ENCODE measurements at regions not wholly inside any gene's neighbourhood (a gene's known extent, or its start where the extent isn't known, plus 50 kb on each side); places are given as distances from the start of the nearest gene placed in this dataset.

DNA sequence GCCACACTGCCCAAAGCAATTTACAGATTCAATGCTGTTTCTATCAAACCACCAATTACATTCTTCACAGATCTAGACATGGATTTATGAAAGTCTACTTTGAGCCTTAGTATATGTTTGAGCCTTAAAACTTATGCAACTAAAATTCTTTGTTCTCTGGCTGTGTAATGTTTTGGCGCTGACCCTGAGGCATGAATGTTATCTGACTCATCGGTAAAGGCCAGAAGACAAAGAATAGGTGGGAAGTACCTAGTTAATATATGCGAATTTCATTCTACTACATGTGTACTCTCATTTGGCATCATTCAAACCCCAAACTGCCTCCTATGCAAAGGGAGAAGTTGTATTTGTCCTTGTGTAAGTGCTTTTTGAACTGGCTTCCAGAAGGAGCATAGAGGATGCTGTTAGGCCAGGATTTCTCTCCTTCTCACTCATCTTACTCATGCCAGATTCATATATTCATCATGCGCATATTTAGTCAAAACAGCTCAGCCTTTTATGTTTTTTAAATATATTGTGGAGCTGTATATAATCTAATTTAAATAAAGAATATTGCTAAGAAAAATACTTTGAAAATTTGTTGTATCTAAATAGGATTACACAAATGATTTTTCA lies 204.2 kb downstream of the NFKBIZ start:
- Histone ChIP-seq H3K27ac (no peak overlapping the region), H3K27me3 (no peaks in the 10 kb centered on the region), H3K36me3 (no peaks in the 10 kb centered on the region), H3K4me3 (no peak overlapping the region), H3K4me1 (no peaks in the 10 kb centered on the region), H3K9me3 (no peaks in the 10 kb centered on the region)
- TF ChIP-seq, protein P1, sequence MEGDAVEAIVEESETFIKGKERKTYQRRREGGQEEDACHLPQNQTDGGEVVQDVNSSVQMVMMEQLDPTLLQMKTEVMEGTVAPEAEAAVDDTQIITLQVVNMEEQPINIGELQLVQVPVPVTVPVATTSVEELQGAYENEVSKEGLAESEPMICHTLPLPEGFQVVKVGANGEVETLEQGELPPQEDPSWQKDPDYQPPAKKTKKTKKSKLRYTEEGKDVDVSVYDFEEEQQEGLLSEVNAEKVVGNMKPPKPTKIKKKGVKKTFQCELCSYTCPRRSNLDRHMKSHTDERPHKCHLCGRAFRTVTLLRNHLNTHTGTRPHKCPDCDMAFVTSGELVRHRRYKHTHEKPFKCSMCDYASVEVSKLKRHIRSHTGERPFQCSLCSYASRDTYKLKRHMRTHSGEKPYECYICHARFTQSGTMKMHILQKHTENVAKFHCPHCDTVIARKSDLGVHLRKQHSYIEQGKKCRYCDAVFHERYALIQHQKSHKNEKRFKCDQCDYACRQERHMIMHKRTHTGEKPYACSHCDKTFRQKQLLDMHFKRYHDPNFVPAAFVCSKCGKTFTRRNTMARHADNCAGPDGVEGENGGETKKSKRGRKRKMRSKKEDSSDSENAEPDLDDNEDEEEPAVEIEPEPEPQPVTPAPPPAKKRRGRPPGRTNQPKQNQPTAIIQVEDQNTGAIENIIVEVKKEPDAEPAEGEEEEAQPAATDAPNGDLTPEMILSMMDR (IDR thresholded peaks at IDR 0.05) = no peak
- intact Hi-C loops (cut with DNase I) = no loop called here
- no peak for DNase-seq (ENCODE audit: low spot score in 2 of 2)

DNA sequence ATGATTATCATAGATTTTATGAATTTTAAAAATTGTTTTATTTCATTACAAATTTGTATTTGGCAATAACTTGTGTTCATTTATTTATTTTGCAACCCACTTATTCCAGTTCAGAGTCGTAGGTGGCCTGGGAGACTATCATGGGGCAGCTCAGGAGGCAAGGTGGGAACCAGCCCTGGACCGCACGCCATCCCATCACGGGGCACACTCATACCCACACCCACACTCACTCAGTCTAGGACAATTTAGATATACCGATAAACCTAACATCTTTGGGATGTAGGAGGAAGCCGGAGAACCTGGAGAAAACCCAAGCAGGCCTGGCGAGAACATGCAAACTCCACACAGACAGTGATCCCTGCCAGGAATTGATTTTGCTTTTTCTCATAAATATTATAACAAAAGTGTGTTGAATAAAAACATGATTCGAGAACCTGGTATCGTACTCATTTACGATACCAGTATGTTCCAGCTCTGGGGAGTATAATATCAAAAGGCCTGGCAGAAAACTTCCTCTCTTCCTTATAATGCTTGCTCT lies 205.3 kb downstream of the NFKBIZ start:
- intact Hi-C loops (cut with DNase I) = no loop called here
- no peaks in the 10 kb centered on the region for H3K27me3 ChIP-seq
- H3K36me3 ChIP-seq = no peaks in the 10 kb centered on the region
- H3K27ac ChIP-seq = no peak overlapping the region
- H3K4me3 ChIP-seq = no peak overlapping the region
- DNase-seq (ENCODE audit: low spot score in 2 of 2) = no peak
- H3K4me1 ChIP-seq = no peaks in the 10 kb centered on the region
- H3K9me3 ChIP-seq = no peaks in the 10 kb centered on the region
- TF ChIP-seq, protein P1 (IDR thresholded peaks at IDR 0.05) = no peak

DNA sequence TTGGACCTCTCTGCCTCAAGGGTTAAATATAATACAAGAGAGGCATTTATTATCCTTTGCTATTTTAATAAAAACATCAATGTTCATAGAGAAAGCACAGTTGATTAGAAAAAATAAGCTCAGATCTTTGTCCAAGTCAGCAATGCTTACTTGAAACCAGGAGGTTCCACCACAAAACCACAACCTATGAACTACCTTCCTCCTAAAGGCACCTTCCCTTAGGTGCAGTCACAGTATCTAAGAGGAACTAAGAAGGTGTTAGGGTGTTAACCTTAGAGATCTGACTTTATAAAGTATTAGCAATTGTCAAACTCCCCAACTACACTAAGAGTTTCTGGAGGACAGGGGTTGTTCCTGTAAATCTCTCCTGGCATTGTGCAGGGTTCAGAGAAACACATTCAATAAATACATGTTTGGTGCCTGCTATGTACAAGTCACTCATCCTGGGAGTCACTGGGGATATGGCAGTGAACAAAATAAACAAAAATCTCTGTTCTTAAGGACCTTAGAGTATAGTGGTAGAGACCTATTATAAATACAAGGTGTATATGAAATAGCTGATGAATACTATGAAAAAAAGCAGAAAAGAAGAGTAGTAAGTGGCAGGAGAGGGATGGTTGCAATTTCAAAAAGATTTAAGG lies 208.6 kb downstream of the NFKBIZ start:
- intact Hi-C loops (cut with DNase I) = no loop called here
- Histone ChIP-seq H3K27ac (no peak overlapping the region), H3K36me3 (no peaks in the 10 kb centered on the region), H3K27me3 (no peaks in the 10 kb centered on the region), H3K9me3 (no peaks in the 10 kb centered on the region), H3K4me3 (no peak overlapping the region), H3K4me1 (no peaks in the 10 kb centered on the region)
- DNase-seq (ENCODE audit: low spot score in 2 of 2) = no peak
- TF ChIP-seq, protein P1 (IDR thresholded peaks at IDR 0.05) = no peak

DNA sequence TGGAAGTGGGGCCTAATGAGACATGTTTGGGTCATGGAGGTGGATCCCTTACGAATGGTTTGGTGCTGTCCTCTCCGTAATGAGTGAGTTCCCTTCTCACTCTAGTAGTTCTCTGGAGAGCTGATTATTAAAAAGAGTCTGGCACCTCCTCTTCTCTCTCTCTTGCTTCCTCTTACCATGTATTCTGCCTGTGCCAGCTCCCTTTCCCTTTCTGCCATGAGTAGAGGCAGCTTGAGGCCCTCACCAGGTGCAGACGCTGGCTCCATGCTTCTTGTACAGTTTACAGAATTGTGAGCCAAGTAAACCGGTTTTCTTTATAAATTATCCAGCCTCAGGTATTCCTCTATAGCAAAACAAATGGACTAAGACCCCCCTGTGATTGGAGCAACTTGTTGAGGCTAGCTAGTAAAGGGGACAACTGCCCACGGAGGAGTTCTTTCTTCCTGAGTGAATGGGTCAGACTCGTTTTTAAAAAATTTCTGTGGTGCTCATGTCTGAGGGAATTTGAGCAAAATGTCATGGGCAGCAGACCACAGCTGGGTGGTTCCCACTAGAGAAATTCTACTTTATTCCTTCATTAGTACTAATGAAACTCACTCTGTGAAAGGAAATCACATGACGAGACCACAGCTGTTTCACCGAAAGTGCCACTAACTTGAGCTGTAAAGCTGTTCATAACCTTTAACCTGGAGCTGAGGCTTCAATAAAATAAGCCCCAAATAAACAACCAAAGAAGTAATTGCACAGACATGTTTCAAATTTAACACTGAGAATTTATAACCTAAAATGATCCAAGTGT lies 210.0 kb downstream of the NFKBIZ start:
- intact Hi-C loops (cut with DNase I) = no loop called here
- Histone ChIP-seq H3K36me3 (no peaks in the 10 kb centered on the region), H3K27ac (no peak overlapping the region), H3K4me3 (no peak overlapping the region), H3K4me1 (no peaks in the 10 kb centered on the region), H3K27me3 (no peaks in the 10 kb centered on the region), H3K9me3 (no peaks in the 10 kb centered on the region)
- no peak for DNase-seq (ENCODE audit: low spot score in 2 of 2)
- TF ChIP-seq, protein P1 (IDR thresholded peaks at IDR 0.05) = no peak

DNA sequence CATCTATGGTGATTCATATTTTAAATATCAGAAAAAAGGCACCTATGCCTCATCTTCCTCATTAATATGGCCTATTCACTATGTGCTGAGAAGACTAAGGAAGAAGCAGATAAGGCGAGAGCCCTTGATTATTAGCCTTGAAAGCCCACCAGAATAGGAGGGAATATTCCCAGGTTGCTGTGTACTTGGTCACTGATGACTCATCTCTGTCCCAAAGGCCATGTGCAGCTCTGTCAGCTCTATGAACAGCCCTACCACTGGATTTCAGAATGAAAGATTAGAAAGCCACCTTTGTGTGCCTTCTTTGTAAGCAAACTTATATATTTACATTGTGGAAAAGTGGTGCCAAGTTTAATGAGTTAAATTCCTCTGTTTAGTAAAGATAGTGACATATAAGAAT lies 211.5 kb downstream of the NFKBIZ start:
- Histone ChIP-seq H3K27ac (no peak overlapping the region), H3K4me3 (no peak overlapping the region), H3K36me3 (no peaks in the 10 kb centered on the region), H3K9me3 (no peaks in the 10 kb centered on the region), H3K4me1 (no peaks in the 10 kb centered on the region), H3K27me3 (no peaks in the 10 kb centered on the region)
- DNase-seq (ENCODE audit: low spot score in 2 of 2) = no peak
- TF ChIP-seq, protein P1 (IDR thresholded peaks at IDR 0.05) = no peak
- intact Hi-C loops (cut with DNase I) = no loop called here

Data from ascending aorta (tissue), 2 donors.